ENCODE measurements at regions not wholly inside any gene's neighbourhood (a gene's known extent, or its start where the extent isn't known, plus 50 kb on each side); places are given as distances from the start of the nearest gene placed in this dataset.

DNA sequence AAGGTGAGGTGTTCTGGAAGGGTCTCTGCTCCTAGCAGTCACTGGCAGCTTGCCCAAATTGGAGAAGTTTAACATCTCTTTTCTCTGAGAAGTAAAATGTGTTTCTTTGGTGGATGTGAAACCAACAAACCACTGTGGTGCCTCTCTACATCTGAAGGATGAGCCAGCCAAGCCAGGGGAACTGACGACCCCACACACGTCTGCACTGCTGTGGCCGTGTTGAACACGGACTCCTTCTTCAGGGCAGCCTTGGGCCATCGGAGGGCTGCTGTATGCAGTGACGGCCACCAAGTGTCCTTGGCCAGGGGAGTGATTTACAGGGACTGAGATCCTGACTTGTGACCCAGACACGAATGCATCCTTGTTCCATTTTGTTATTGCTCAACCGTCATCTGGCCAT is 207.8 kb downstream of the ACKR3 start:
- intact Hi-C loops (cut with micrococcal nuclease; ENCODE audit: unreplicated experiment): loop anchor here (2.0 kb wide), 1 partner anchor 209 kb away; the partner anchor contains the start of gene ACKR3
- ChIA-PET POLR2A (ENCODE audit: unreplicated experiment) (interaction anchor here (0.6 kb wide), 2 partner anchors 16 to 153 kb away, joined by 7 to 10 read pairs; no protein-coding TSS in a partner anchor), CTCF (no interaction called here)
- peak overlapping the region; percentile 81 for H3K27ac ChIP-seq
- H3K9me3 ChIP-seq (ENCODE audit: insufficient read depth, low read depth): no peaks in the 10 kb centered on the region
- H4K20me1 ChIP-seq (ENCODE audit: insufficient read depth): no peaks in the 10 kb centered on the region
- peaks cover 6% of the 10 kb centered on the region; the same call in 1 of the 2 replicates for H3F3A ChIP-seq (ENCODE audit: insufficient read depth, low read depth)
- no peak overlapping the region for H3K4me3 ChIP-seq
- H3K9me2 ChIP-seq (ENCODE audit: insufficient read depth): no peaks in the 10 kb centered on the region
- peak overlapping the region; percentile 54 for H3K4me2 ChIP-seq
- H3K4me1 ChIP-seq (replicated peaks; ENCODE audit: insufficient read depth): peaks cover 41% of the 10 kb centered on the region
- H3K79me2 ChIP-seq (ENCODE audit: low read depth): no peaks in the 10 kb centered on the region
- H3K27me3 ChIP-seq (ENCODE audit: insufficient read depth, low read depth): peaks cover 9% of the 10 kb centered on the region; the same call in 1 of the 2 replicates
- TSS peak; percentile 82 for BruUV-seq (replicated peaks)
- H3K36me3 ChIP-seq (ENCODE audit: low read depth): no peaks in the 10 kb centered on the region
- DNase-seq: no peak
- TF ChIP-seq EZH2 (IDR thresholded peaks at IDR 0.05; ENCODE audit: low read depth): no peak
- TF ChIP-seq, protein P1, sequence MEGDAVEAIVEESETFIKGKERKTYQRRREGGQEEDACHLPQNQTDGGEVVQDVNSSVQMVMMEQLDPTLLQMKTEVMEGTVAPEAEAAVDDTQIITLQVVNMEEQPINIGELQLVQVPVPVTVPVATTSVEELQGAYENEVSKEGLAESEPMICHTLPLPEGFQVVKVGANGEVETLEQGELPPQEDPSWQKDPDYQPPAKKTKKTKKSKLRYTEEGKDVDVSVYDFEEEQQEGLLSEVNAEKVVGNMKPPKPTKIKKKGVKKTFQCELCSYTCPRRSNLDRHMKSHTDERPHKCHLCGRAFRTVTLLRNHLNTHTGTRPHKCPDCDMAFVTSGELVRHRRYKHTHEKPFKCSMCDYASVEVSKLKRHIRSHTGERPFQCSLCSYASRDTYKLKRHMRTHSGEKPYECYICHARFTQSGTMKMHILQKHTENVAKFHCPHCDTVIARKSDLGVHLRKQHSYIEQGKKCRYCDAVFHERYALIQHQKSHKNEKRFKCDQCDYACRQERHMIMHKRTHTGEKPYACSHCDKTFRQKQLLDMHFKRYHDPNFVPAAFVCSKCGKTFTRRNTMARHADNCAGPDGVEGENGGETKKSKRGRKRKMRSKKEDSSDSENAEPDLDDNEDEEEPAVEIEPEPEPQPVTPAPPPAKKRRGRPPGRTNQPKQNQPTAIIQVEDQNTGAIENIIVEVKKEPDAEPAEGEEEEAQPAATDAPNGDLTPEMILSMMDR (conservative IDR thresholded peaks at IDR 0.05): no peak
- peak overlapping the region; percentile 45 for H2AFZ ChIP-seq

DNA sequence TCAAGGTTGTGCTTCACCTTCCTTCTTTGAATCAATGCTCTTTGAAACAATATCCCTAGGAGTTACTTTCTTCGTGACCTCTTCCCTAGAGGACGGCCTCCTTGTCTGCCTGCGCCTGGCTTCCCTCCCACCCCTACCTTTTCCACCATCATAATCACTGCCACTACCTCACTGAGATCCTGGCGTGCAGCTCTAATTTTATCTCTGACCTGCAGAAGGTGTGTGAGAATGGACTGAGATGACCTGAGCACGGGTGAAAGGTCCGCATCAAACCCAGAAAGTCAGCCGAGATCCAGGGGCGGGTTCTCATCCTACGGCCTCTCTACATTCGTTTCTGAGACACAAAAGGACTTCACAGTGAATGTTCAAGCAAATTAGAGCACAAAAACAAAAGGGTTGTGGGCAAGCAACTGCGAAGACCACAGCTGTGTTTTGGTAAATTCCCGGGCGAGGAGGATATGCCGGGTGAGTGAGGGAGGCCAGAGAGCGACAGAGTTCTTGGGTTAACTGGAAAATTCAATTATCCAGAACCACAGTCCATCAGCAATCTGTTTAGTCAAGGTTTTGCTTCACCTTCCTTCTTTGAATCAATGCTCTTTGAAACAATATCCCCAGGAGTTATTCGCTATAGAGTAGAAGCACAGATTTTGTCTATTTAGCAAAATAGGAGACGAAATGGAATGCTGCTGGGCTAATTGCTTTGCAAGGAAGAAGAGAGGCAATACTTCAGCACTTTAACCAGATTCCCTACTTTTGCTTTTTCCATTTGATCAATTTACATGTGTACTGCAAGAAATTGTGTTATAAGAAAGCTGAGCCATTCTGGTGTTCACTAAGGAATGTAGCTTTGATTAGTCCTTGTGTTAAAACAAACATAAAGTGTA is 212.6 kb downstream of the ACKR3 start:
- Histone ChIP-seq H3K4me1 (replicated peaks; ENCODE audit: insufficient read depth) (peaks cover 34% of the 10 kb centered on the region), H3K9me3 (ENCODE audit: insufficient read depth, low read depth) (no peaks in the 10 kb centered on the region), H3K27ac (peak overlapping the region; percentile 90), H3K4me2 (peak overlapping the region; percentile 45), H4K20me1 (ENCODE audit: insufficient read depth) (no peaks in the 10 kb centered on the region), H3K79me2 (ENCODE audit: low read depth) (no peaks in the 10 kb centered on the region), H3K4me3 (no peak overlapping the region), H3K36me3 (ENCODE audit: low read depth) (no peaks in the 10 kb centered on the region), H3F3A (ENCODE audit: insufficient read depth, low read depth) (peaks cover 4% of the 10 kb centered on the region; the same call in 1 of the 2 replicates), H3K27me3 (ENCODE audit: insufficient read depth, low read depth) (peaks cover 11% of the 10 kb centered on the region; the same call in 1 of the 2 replicates), H2AFZ (no peak overlapping the region), H3K9me2 (ENCODE audit: insufficient read depth) (no peaks in the 10 kb centered on the region)
- TSS peak; percentile 76 for BruUV-seq (replicated peaks)
- intact Hi-C loops (cut with micrococcal nuclease; ENCODE audit: unreplicated experiment): no loop called here
- TF ChIP-seq EZH2 (IDR thresholded peaks at IDR 0.05; ENCODE audit: low read depth): no peak
- TF ChIP-seq, protein P1 (conservative IDR thresholded peaks at IDR 0.05): no peak; the same call in 1 of the 2 replicates
- CTCF ChIA-PET: no interaction called here
- peak in 1 of 2 experiments; percentile 34 for DNase-seq
- POLR2A ChIA-PET (ENCODE audit: unreplicated experiment): no interaction called here

DNA sequence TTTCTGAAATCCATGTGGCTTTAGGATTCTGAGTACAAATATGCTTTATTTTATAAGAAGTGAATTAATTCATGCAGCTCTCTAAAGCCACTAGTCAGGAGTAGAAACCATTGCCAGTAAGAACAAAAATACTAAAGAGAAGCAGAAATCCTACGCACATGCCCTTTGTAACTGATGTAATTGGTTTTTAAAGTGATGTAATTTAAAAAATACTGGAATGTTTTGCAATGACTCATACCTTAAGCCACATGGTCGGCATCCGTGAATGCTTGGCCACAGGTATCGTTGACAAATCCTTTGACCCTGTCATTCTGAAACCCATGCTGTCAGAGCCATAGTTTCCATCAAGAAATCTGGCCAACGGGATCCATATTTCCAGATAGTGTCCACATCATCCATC is 213.3 kb downstream of the ACKR3 start:
- peak; percentile 24 to 81 for DNase-seq
- intact Hi-C loops (cut with micrococcal nuclease; ENCODE audit: unreplicated experiment): no loop called here
- no TSS peak for BruUV-seq (replicated peaks)
- ChIA-PET POLR2A (ENCODE audit: unreplicated experiment) (no interaction called here), CTCF (no interaction called here)
- no peaks in the 10 kb centered on the region for H3F3A ChIP-seq (ENCODE audit: insufficient read depth, low read depth)
- H3K36me3 ChIP-seq (ENCODE audit: low read depth): no peaks in the 10 kb centered on the region
- H3K4me2 ChIP-seq: peak overlapping the region; percentile 45
- H4K20me1 ChIP-seq (ENCODE audit: insufficient read depth): no peaks in the 10 kb centered on the region
- H3K79me2 ChIP-seq (ENCODE audit: low read depth): no peaks in the 10 kb centered on the region
- H3K4me3 ChIP-seq: no peak overlapping the region
- H3K27ac ChIP-seq: peak overlapping the region; percentile 90
- H3K27me3 ChIP-seq (ENCODE audit: insufficient read depth, low read depth): peaks cover 11% of the 10 kb centered on the region; the same call in 1 of the 2 replicates
- H3K4me1 ChIP-seq (replicated peaks; ENCODE audit: insufficient read depth): peaks cover 26% of the 10 kb centered on the region
- H3K9me3 ChIP-seq (ENCODE audit: insufficient read depth, low read depth): no peaks in the 10 kb centered on the region
- no peaks in the 10 kb centered on the region for H3K9me2 ChIP-seq (ENCODE audit: insufficient read depth)
- TF ChIP-seq, protein P1 (conservative IDR thresholded peaks at IDR 0.05): no peak; the same call in 1 of the 2 replicates
- no peak for TF ChIP-seq EZH2 (IDR thresholded peaks at IDR 0.05; ENCODE audit: low read depth)
- H2AFZ ChIP-seq: no peak overlapping the region
